Retina (tissue), 1 donor: ENCODE measurements at regions not wholly inside any gene's neighbourhood (a gene's known extent, or its start where the extent isn't known, plus 50 kb on each side); places are given as distances from the start of the nearest gene placed in this dataset.

Experiments
- DNase-seq: peaks from one replicate; pipeline ENCODE4 v3.0.0-alpha.2; 2016

- no peak for DNase-seq
These were observed 553.8 kb upstream of the VSTM2A start for GRCh38 chr7:53988376-53988775.

- no peak for DNase-seq
These were observed 549.0 kb upstream of the VSTM2A start for GRCh38 chr7:53993224-53993623.

GRCh38 chr7:53996876-53997275, 545.3 kb upstream of the VSTM2A start:
- DNase-seq: peak; percentile 35

GRCh38 chr7:54014765-54015164, 527.4 kb upstream of the VSTM2A start:
- DNase-seq: no peak

- peak; percentile 27 for DNase-seq
These were observed 526.9 kb upstream of the VSTM2A start for GRCh38 chr7:54015251-54015650.

- DNase-seq: no peak
These were observed 504.3 kb upstream of the VSTM2A start for GRCh38 chr7:54037873-54038272.

- no peak for DNase-seq
These were observed 481.5 kb upstream of the VSTM2A start for GRCh38 chr7:54060643-54061042.

GRCh38 chr7:54066643-54067042, 475.5 kb upstream of the VSTM2A start:
- no peak for DNase-seq

- DNase-seq: no peak
These were observed 472.3 kb upstream of the VSTM2A start for GRCh38 chr7:54069843-54070242.

GRCh38 chr7:54072710-54073109, 469.5 kb upstream of the VSTM2A start:
- no peak for DNase-seq

GRCh38 chr7:54076616-54077015, 465.6 kb upstream of the VSTM2A start:
- DNase-seq: no peak

- no peak for DNase-seq
These were observed 461.6 kb upstream of the VSTM2A start for GRCh38 chr7:54080525-54080924.

GRCh38 chr7:54080971-54081370, 461.2 kb upstream of the VSTM2A start:
- no peak for DNase-seq

GRCh38 chr7:54084340-54084739, 457.8 kb upstream of the VSTM2A start:
- DNase-seq: no peak

GRCh38 chr7:54090652-54091213, 451.4 kb upstream of the VSTM2A start:
- no peak for DNase-seq

- no peak for DNase-seq
These were observed 450.9 kb upstream of the VSTM2A start for GRCh38 chr7:54091322-54091721.

- no peak for DNase-seq
These were observed 444.3 kb upstream of the VSTM2A start for GRCh38 chr7:54097886-54098285.

- DNase-seq: no peak
These were observed 432.7 kb upstream of the VSTM2A start for GRCh38 chr7:54109501-54109900.

- peak; percentile 49 for DNase-seq
These were observed 430.2 kb upstream of the VSTM2A start for GRCh38 chr7:54111814-54112511.

- DNase-seq: no peak
These were observed 429.6 kb upstream of the VSTM2A start for GRCh38 chr7:54112567-54112966.

- no peak for DNase-seq
These were observed 427.0 kb upstream of the VSTM2A start for GRCh38 chr7:54115028-54115763.

- DNase-seq: no peak
These were observed 425.2 kb upstream of the VSTM2A start for GRCh38 chr7:54116956-54117355.

GRCh38 chr7:54129035-54129434, 413.1 kb upstream of the VSTM2A start:
- no peak for DNase-seq

GRCh38 chr7:54141576-54141975, 400.6 kb upstream of the VSTM2A start:
- DNase-seq: no peak
